Activated naive CD8-positive, alpha-beta T cell treated with anti-CD3 and anti-CD28 coated beads for 36 hours (primary cell): ENCODE measurements at regions not wholly inside any gene's neighbourhood (a gene's known extent, or its start where the extent isn't known, plus 50 kb on each side); places are given as distances from the start of the nearest gene placed in this dataset.

Experiments used
- DNase-seq: peaks from one replicate; pipeline ENCODE4 v3.0.0; 2021
- H3K27ac Mint-ChIP-seq: one replicate; pipeline ENCODE4 v1.8.0; 2022; ENCODE audit warnings: mild to moderate bottlenecking, moderate library complexity, mixed read lengths
- H3K27me3 Mint-ChIP-seq: one replicate; pipeline ENCODE4 v1.8.0; 2022; ENCODE audit warnings: mild to moderate bottlenecking, mixed read lengths
- H3K36me3 Mint-ChIP-seq: one replicate; pipeline ENCODE4 v1.8.0; 2021; ENCODE audit warnings: mild to moderate bottlenecking, mixed read lengths
- H3K4me1 Mint-ChIP-seq: one replicate; pipeline ENCODE4 v1.8.0; 2021; ENCODE audit warnings: mixed read lengths
- H3K4me3 Mint-ChIP-seq: one replicate; pipeline ENCODE4 v1.8.0; 2022; ENCODE audit warnings: mild to moderate bottlenecking, moderate library complexity, mixed read lengths
- H3K9me3 Mint-ChIP-seq: one replicate; pipeline ENCODE4 v1.8.0; 2022; ENCODE audit warnings: mixed read lengths

DNA sequence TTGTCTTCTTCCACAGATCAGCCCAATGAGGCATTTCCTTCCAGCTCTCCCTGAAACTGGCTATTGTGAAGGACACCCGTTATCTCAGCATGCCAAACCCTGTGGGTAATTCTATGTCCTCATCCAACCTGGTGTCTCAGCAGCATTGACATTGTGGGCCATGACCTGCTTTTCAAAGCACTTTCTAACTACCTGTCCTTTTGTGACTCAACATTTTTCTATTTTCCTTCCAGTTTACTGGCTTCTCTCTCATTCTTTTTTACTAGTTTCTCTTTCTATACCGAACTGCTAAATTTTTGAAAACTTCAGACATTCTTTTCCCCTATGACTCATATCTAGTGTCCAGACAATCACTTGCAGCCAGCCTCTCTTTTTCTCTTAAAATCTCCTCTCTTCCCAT is 136.4 kb upstream of the HTR2A start:
- H3K9me3 Mint-ChIP-seq, result no peaks in the 10 kb centered on the region
- H3K27ac Mint-ChIP-seq, result no peak overlapping the region
- no peak overlapping the region for H3K4me3 Mint-ChIP-seq
- no peak for DNase-seq
- H3K4me1 Mint-ChIP-seq, result no peaks in the 10 kb centered on the region
- peaks cover 24% of the 10 kb centered on the region for H3K27me3 Mint-ChIP-seq
- no peaks in the 10 kb centered on the region for H3K36me3 Mint-ChIP-seq

DNA sequence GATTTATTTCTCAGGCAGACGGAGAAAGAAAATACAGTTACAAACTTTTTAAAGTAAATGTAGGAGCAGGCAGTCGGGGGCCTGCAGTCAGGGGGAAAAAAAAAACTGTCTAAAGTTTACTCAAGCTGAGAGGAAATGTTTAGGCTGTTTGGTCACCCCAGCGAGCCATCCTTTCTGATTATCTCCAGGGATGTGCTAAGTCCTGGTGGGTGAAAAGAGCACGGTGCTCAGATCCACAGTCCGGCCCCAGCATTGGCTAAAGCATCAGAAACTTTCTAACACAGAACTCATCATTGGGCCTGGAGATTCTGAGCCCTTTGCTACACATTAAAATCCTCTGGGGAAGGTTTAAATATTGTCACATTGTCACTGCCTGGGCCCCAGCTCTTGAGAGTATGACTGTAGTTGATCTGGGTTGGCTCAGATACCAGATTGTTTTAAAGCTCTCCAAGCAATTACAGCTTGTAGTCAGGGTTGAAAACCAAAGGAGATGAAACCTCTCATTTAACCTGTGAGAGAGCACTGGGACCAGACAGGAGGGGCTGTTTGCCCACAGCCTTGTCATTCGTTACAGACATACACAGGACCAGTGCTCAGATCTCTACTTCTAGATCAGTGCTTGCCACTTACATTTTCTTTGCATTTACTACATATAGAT is 131.1 kb upstream of the HTR2A start:
- Mint-ChIP-seq H3K4me1 (no peaks in the 10 kb centered on the region), H3K9me3 (no peaks in the 10 kb centered on the region), H3K4me3 (no peak overlapping the region), H3K27ac (no peak overlapping the region), H3K27me3 (peaks cover 3% of the 10 kb centered on the region), H3K36me3 (no peaks in the 10 kb centered on the region)
- DNase-seq, result no peak

DNA sequence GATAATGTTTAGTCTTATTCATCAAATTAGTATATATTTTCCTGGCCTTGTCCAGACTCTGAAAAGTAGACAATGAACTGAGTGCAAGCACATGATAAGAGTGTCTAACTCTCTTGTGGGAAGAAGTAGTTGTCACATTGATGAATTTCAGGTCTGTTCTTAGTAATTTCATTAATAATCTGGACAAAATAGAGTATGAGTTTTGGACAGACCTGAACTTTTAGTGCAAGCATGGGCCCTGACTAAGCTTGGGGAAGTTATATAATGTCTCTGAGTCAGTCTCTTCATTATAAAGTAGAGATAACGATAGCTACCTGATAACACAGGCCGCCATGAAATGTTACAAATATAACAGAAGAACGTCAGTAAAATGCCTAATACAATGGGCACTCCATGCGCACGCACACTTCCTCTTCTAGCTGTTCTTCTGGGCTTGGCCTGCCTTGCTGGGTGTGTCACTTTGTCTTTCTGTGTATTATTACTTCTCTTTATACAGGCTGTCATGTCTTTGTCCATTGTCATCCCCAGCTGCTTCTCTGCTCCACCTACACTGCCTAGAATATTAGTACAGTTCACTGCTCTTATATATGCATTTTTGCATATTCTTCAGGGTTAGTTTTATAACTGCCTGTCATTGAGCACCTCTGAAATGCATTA is 129.1 kb upstream of the HTR2A start:
- H3K4me3 Mint-ChIP-seq, result no peak overlapping the region
- H3K9me3 Mint-ChIP-seq, result no peaks in the 10 kb centered on the region
- H3K27ac Mint-ChIP-seq, result no peak overlapping the region
- DNase-seq, result no peak
- H3K36me3 Mint-ChIP-seq, result no peaks in the 10 kb centered on the region
- no peaks in the 10 kb centered on the region for H3K27me3 Mint-ChIP-seq
- no peaks in the 10 kb centered on the region for H3K4me1 Mint-ChIP-seq

DNA sequence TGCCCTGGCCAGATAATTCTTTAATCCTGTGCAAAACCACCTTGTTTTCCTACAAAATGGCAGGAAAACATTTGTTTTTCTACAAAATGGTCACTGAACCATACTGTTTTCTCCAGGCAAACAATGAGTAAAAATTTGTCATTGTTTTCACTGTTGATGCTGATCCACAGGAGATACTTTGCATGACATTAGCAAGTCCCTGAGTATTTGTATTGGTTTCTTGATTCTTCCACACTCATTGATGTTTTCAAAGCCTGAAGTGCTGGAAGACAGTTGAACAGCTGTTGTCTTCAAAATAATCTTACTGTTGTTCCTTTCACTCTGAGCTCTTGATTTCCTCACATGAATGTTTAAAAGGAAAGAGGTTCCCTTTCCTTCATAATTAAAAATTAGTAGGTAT is 123.1 kb upstream of the HTR2A start:
- Mint-ChIP-seq H3K36me3 (no peaks in the 10 kb centered on the region), H3K4me1 (no peaks in the 10 kb centered on the region), H3K4me3 (no peak overlapping the region), H3K9me3 (peaks cover 5% of the 10 kb centered on the region), H3K27me3 (peaks cover 4% of the 10 kb centered on the region), H3K27ac (no peak overlapping the region)
- DNase-seq, result no peak

DNA sequence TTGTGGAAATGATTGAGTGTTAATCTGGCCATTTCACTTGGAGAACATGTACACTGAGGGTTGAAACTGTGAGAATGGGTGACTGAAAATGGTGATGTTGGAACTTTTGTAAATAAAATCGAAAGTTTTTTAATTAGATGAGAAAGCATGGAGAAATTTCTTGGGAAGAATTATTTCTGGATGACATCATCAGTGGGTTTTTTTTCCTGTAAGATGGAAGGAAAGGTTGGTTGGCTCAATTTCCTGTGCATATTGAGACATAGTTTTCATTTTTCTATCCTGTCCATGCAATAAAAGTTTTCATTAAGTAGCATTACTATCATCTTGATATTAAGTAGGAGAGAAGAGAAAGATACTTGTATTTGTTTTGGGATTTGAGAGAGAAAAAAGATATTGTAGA is 120.6 kb upstream of the HTR2A start:
- H3K4me1 Mint-ChIP-seq, result no peaks in the 10 kb centered on the region

DNA sequence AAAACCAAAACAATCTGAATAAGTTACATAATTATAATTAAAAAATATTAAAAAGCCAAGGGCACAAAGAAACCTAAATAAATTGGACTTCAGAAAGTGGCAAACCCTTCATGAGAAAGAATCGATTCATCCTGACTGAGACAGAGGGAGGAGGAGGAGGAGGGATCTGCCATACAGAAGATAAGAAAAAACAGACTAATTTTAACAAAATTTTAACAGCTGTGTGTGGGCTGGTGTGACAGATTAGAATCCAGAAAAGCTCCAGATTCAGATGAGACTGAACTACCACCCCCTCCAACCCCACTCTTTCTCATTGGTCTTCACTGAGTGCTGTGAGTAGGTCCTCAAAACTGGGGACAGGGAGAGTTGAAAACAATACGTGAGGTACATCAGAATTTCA is 111.5 kb upstream of the HTR2A start:
- H3K27ac Mint-ChIP-seq, result no peak overlapping the region
- no peak overlapping the region for H3K4me3 Mint-ChIP-seq
- no peaks in the 10 kb centered on the region for H3K9me3 Mint-ChIP-seq
- no peaks in the 10 kb centered on the region for H3K4me1 Mint-ChIP-seq
- no peaks in the 10 kb centered on the region for H3K36me3 Mint-ChIP-seq
- peaks cover 7% of the 10 kb centered on the region for H3K27me3 Mint-ChIP-seq
- no peak for DNase-seq

More for the DNA sequence above, 120.6 kb upstream of the HTR2A start:
- no peak for DNase-seq
- H3K9me3 Mint-ChIP-seq, result peaks cover 5% of the 10 kb centered on the region
- peaks cover 4% of the 10 kb centered on the region for H3K27me3 Mint-ChIP-seq
- no peaks in the 10 kb centered on the region for H3K36me3 Mint-ChIP-seq
- H3K27ac Mint-ChIP-seq, result no peak overlapping the region
- no peak overlapping the region for H3K4me3 Mint-ChIP-seq

DNA sequence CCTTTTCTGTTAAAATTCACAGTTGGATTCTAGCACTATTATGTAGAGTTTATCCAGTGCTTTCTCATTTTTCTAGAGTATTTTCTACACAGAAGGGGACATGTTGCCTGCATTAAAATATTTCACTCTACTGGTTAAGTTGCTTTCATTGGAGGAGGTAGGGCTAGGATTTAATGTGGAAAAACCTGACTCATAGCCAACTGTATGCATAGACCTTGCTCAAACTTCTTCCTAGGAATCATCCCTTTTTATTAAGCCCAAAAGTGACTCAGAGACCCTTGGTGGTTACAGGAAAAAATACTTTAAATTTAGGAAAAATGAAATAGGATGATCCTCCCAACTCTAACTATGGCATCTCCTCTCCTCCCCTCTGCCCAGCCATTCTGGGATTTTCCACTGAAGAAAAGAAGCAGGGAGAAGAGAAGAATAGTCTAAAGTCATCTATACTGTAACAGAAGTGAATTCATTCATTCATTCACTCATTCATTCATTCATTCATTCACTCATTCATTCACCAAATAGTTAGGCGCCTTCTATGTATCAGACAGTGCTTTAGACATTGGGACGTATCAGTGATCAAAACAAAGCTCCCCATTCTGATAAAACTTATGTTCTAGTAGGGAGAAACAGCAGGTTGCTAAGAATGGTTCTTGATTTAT is 109.0 kb upstream of the HTR2A start:
- no peak for DNase-seq
- Mint-ChIP-seq H3K27me3 (peaks cover 10% of the 10 kb centered on the region), H3K36me3 (no peaks in the 10 kb centered on the region), H3K27ac (no peak overlapping the region), H3K4me3 (no peak overlapping the region), H3K4me1 (no peaks in the 10 kb centered on the region), H3K9me3 (no peaks in the 10 kb centered on the region)

DNA sequence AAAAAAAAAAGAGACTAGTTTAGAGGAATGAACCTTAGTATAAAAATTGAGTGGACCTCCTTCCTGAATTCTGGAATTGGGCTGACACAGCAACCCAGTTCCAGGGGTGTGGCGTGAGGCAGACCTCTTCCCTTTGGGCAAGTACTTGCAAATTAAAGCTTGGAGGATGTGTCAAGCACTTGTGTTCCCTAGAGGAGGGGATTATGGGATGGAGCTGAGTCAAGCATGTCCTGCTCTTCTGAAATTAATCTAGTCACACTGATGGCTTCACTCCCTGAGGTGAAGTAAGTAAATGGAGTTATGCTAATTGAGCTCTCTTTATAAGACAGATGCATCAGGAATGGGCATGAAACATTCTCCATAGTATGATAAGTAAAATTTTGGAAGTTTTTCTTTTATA is 107.7 kb upstream of the HTR2A start:
- H3K4me1 Mint-ChIP-seq, result no peaks in the 10 kb centered on the region
- no peaks in the 10 kb centered on the region for H3K9me3 Mint-ChIP-seq
- H3K27me3 Mint-ChIP-seq, result peaks cover 10% of the 10 kb centered on the region
- H3K36me3 Mint-ChIP-seq, result no peaks in the 10 kb centered on the region
- no peak overlapping the region for H3K4me3 Mint-ChIP-seq
- H3K27ac Mint-ChIP-seq, result no peak overlapping the region
- DNase-seq, result no peak

DNA sequence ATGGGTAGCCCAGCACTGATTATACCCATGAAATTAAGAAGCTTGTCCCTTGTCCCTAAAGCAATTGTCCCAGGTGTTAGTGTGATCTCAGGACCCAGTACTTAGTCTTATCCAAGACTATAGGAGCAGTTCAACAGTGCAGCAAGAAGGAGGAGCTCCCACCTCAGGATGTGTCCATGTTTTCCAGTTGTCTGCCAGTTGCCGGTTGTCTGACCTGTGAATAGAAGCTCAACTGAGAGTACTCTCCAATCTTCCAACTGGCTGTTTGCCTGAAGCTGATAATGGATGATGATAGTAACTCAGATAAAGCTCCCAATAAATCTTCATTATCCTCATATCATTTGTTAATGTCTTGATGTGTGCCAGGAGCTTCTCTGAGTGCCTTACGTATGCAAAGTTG is 107.2 kb upstream of the HTR2A start:
- Mint-ChIP-seq H3K9me3 (no peaks in the 10 kb centered on the region), H3K4me1 (no peaks in the 10 kb centered on the region), H3K36me3 (no peaks in the 10 kb centered on the region), H3K27ac (no peak overlapping the region), H3K27me3 (peaks cover 10% of the 10 kb centered on the region), H3K4me3 (no peak overlapping the region)
- DNase-seq, result no peak

DNA sequence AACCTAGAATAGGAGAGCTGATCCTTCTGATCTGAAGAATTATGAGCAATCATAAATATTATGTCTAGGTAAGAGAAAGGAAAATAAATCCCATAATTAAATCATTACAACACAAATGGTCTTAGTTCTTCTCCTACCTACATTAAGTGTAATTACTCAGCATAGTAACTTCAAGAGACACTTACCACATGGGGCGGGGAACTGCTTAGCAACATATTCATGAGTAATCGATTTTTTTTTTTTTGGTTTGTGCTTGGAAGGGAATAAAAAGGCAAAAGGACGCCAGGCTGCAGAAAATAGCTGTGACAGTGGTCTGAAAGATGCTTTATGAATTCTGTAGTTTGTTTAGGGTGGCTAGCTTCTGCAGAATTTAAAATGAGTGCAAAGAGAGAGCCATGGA is 103.3 kb upstream of the HTR2A start:
- Mint-ChIP-seq H3K4me3 (no peak overlapping the region), H3K4me1 (no peaks in the 10 kb centered on the region), H3K27me3 (peaks cover 10% of the 10 kb centered on the region), H3K36me3 (no peaks in the 10 kb centered on the region), H3K27ac (no peak overlapping the region), H3K9me3 (no peaks in the 10 kb centered on the region)
- DNase-seq, result no peak

DNA sequence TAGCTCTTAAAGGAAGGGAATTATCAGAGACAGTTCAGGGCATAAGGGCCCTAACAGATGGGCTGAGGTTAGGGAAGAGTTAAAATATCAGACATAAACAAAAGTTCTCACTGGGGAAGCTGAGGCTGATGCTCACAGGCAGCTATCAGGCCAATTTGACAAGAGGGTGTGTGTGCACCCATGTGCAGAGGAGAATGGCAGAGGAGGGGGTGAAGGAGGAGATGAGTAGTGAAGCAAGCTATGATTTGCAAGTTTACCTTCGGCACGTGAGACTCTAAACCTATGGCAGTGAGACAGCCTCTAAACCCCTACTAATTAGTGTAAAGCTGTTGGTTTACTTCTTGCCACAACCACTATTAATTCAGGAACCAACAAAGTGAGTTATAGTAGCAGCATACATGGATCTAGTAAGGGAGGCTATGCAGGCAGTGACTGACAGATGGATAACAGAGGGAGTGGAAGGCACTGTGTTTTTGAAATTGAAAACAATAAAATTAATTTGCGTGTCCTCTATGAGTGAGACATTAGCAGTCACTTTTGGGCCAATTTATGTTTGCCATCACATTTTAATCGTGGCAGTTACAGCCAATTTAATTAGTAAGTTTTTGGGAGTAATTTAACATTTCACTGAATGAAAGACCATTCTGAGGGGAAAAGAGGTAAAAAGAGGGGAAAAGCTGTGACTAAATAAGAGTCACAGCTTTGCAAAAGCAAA is 99.6 kb upstream of the HTR2A start:
- no peak for DNase-seq
- Mint-ChIP-seq H3K4me3 (no peak overlapping the region), H3K27ac (no peak overlapping the region), H3K36me3 (no peaks in the 10 kb centered on the region), H3K4me1 (no peaks in the 10 kb centered on the region), H3K9me3 (no peaks in the 10 kb centered on the region), H3K27me3 (no peaks in the 10 kb centered on the region)

DNA sequence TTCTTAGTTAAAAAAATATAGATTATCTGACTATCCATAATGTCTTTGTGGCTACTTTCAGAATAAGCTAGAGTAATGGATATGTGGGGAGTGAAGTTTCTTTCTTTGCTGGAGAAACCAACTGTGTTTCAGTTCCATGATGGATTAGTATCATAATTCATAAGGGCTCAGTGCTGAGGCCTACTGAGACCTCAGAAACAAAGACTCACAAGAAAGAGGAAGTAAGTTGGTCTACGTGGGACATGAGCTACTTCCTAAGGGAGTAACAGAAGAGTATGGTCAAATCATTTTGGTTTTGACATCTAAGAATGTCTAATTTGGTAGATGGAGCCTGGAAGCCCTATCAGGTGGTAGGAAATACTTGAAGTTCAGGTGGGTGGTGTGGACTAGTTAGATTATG is 99.0 kb upstream of the HTR2A start:
- Mint-ChIP-seq H3K9me3 (no peaks in the 10 kb centered on the region), H3K4me1 (no peaks in the 10 kb centered on the region), H3K27me3 (no peaks in the 10 kb centered on the region), H3K36me3 (no peaks in the 10 kb centered on the region), H3K27ac (no peak overlapping the region), H3K4me3 (no peak overlapping the region)
- DNase-seq, result no peak

DNA sequence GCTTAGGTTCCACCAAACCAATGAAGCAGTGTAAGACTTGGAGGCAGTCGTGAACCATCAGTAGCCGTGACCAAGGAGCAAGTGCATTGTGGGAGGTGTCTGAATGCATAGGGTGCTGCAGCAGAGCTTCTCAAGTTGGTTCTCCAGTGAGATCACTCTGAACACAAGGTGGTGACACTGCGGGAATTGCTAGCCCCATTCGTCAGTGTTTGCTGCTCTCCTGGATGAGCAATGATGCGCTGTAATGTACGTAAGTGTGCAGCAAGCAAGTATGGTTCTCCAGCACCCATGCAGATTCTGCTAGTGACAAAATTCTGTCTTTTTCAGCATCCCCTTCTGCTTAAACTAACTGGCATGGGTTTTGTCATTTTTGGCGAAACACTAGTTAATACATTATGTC is 97.6 kb upstream of the HTR2A start:
- H3K9me3 Mint-ChIP-seq, result no peaks in the 10 kb centered on the region
- peaks cover 4% of the 10 kb centered on the region for H3K27me3 Mint-ChIP-seq
- no peak for DNase-seq
- H3K27ac Mint-ChIP-seq, result no peak overlapping the region
- H3K36me3 Mint-ChIP-seq, result no peaks in the 10 kb centered on the region
- no peak overlapping the region for H3K4me3 Mint-ChIP-seq
- H3K4me1 Mint-ChIP-seq, result no peaks in the 10 kb centered on the region

DNA sequence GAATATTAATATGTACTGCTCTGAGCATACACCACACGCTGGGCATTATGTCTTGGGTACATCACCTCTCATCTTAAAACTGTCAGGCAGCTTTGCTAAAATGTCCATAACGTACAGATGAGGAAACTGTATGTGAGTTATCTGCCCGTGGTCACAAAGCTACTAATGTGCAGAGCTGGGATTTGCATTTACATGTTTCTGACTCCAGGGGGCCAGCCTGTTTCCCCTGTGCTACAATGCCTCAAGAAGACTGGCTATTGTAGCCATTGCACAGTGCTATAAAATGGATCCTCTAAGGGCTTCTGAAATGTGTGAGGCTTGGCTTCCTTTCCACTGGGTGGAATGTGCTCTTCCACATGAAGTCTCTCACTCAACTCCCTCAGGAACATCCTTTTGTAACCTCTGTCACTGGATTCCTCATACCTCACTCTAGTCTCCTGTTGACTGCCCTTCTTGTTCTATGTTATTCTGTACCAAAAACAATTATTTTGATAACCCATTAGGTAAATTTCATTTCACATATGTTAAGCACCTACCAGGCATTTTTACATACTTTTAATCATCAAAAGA is 95.6 kb upstream of the HTR2A start:
- Mint-ChIP-seq H3K4me1 (no peaks in the 10 kb centered on the region), H3K27me3 (peaks cover 4% of the 10 kb centered on the region), H3K36me3 (no peaks in the 10 kb centered on the region), H3K27ac (no peak overlapping the region), H3K4me3 (no peak overlapping the region), H3K9me3 (no peaks in the 10 kb centered on the region)
- no peak for DNase-seq

DNA sequence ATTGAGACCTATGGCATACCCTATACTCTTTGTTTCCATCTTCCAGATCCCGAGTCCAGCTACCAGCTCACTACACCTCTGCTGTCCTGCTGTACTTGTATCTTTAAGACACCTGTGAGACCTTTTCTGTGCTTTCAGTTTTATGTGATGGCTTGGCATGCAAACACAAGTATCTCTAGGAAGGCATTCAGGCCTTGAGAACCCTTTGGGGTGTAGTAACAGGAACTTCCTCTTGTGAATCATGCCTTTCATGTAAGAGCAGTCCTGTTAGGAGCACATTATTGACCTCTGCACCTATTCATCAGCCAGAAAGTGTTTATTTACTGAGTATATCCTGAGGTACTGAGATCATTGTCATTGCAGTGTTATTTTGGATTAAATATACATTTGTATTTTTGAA is 87.0 kb upstream of the HTR2A start:
- Mint-ChIP-seq H3K36me3 (no peaks in the 10 kb centered on the region), H3K4me1 (peaks cover 11% of the 10 kb centered on the region), H3K27ac (no peak overlapping the region), H3K9me3 (no peaks in the 10 kb centered on the region), H3K27me3 (no peaks in the 10 kb centered on the region), H3K4me3 (no peak overlapping the region)
- DNase-seq, result no peak
